HG03175 (cell line): ENCODE measurements at regions not wholly inside any gene's neighbourhood (a gene's known extent, or its start where the extent isn't known, plus 50 kb on each side); places are given as distances from the start of the nearest gene placed in this dataset.
"Not testable (repeated sequence)": the region's sequence is repeated elsewhere in the genome, so short reads cannot be mapped to it uniquely, and the experiment has no call there.

Experiments used
- ATAC-seq: cut with Tn5 transposase; IDR thresholded peaks from one replicate; pipeline ENCODE4 v1.9.1; 2021; ENCODE audit warnings: mild to moderate bottlenecking, moderate library complexity; ENCODE audit not compliant: unreplicated experiment

GRCh38 chr16:16559179-16559740, 180.3 kb downstream of the NPIPA7 start:
- not testable (repeated sequence) for ATAC-seq

DNA sequence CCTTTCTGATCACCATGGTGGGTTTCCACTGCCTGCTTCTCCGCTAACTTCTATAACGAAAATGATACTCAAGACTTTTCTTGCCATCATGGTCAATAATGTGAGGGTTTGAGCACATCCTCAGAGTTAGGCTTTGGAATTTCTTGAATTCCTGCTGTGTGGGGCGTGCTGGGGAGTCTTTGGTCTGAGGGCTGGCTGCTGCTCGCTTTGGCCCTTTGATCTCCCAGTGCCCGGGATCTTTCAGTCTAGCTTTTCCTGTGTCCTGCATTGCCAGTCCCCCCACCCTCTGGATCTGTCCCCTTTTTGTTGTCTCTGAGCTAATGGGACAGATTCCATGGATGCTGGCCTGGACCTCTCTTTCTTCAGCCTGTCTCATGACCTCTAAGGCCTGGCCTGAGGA, 182.6 kb downstream of the NPIPA7 start:
- ATAC-seq: not testable (repeated sequence)

- not testable (repeated sequence) for ATAC-seq
Measured at GRCh38 chr16:16563962-16564361, 185.0 kb downstream of the NPIPA7 start.

- ATAC-seq: not testable (repeated sequence)
Measured at GRCh38 chr16:16565326-16565725, 186.4 kb downstream of the NPIPA7 start.

DNA sequence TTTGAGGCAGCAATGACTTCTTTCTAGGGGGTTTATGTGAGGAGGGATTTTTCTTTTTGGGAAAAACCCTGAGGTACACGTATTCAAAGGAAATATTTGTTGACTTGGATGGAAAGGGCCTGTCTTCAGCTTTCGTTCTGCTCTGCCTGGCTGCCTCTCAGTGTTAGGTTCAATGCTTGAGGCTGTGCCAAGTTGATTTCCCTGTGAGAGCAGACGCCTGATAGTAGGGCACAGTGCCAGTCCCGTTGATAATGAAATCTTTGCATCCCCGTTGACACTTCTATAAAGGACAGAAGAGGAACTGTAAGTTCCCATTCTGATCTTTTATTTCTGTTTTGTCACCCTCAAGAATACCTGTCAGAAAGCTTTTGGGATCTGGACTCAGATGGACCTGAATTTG, 191.1 kb downstream of the NPIPA7 start:
- not testable (repeated sequence) for ATAC-seq

DNA sequence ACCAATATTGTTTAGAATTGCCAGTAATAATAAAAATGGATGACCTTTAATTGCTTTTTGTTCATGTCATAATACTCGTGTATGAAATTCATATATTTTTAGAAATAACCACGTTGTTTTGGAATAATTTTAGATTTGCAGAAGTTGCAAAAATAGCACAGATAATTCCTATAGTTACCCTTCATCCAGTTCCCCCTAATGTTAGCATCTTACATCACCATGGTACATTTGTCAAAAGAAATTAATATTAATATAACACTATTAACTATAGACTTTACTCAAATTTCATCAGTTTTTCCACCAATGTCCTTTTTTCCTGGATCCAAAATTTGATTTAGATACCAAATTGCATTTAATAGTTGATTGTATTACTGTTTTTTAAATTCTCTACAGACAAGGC, 191.9 kb downstream of the NPIPA7 start:
- not testable (repeated sequence) for ATAC-seq

DNA sequence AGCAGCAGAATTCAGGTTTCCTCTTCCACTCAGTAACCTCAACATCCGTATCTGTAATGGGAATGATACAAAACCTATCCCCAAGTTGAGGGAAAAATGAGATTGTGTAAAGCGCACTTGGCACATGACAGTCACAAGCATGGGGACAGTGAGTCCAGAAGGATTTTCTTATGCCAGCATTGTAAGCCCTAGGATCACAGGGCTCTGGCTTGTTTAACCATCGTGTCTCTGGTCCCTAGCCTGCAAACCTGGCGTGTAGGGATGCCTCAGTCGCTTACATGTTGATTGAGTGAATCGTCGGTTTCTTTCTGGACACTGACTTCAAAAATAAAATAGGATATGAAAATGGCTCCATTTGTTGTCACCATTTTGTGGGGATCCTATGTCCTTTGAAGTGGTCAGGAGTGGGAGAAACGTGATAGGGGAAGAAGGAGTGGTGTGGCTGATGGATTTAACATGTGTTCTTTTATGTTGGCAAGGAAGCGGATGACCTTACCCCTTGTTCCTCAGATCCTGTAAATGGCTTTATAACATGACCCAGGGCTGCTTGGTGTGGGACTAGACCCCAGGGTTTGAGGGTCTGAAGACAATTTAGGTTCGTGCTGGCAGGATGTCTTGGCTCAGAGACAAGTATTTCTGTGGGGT, 193.3 kb downstream of the NPIPA7 start:
- not testable (repeated sequence) for ATAC-seq

- ATAC-seq: not testable (repeated sequence)
Measured at GRCh38 chr16:16577062-16577461, 198.1 kb downstream of the NPIPA7 start.

DNA sequence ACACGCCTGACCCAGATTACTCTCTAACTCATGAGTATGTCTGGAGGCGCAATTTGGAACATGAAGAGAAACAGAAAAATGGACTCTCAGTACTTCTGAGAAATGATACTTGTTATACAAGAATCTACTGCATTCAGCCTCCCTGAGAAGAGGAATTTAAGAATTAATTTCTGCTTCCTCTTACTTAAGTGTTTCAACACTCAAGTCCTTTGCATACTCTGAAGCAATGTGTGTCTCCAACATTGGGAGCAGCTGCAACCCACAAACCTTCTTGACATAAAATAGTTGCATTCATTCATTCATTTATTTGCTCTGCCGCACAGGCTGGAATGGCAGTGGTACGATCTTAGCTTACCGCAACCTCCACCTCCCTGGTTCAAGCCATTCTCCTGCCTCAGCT, 199.8 kb downstream of the NPIPA7 start:
- no peak for ATAC-seq

- not testable (repeated sequence) for ATAC-seq
Measured at GRCh38 chr16:16582916-16583315, 204.0 kb downstream of the NPIPA7 start.

GRCh38 chr16:16586073-16586651, 207.2 kb downstream of the NPIPA7 start:
- ATAC-seq: not testable (repeated sequence)

GRCh38 chr16:16586969-16587368, 208.0 kb downstream of the NPIPA7 start:
- ATAC-seq: not testable (repeated sequence)

DNA sequence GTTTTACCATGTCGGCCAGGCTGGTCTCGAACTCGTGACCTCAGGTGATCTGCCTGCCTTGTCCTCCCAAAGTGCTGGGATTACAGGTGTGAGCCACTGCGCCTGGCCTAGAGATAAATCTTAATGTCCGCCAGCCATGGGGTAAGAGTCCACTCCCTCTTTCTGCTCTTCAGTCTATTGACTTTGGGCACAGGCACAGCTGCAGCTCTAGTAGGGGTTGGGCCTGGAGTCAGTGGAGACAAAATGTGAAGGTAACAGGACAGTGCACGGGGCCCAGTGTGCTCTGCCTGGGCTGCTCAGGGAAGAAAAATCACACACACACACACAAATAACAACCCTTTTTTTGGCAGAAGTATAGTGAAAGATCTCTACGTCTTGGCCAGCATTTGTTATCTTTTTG, 209.5 kb downstream of the NPIPA7 start:
- not testable (repeated sequence) for ATAC-seq

- ATAC-seq: not testable (repeated sequence)
Measured at GRCh38 chr16:16590654-16591318, 211.8 kb downstream of the NPIPA7 start.

DNA sequence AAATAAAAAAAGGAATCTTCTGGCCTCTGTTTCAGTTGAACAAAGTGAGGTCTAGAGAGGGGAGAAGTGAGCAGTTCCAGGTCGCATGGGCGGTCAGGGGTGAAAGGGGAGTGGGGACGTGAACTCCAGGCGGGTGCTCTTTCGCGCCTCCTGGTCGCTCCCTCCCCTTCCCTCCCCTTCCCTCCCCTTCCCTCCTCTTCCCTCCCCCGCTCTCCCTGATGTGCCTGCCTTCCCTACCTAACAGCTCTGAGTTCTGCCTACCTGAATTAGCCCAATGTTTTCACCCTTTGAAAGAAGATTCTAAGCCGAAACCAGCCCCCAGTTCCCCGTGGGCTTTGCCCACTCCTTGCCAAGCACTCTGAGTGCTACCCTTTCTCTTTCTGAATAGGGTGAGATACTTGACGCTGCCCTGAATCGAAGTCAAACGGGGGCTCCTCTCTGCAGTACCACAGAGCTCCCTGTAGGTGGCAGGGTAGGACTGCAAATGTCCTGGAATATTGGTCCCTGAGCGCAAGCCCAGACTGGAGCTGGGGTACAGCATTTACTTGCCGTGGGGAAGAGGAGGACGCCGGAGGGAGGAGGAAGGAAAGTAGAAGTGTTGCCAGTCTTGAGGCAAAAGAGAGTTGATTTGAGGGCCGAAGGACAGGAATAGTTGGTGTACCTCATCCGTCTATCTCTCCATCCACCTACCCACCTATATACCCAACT, 214.4 kb downstream of the NPIPA7 start:
- ATAC-seq: not testable (repeated sequence)

GRCh38 chr16:16595029-16595718, 216.2 kb downstream of the NPIPA7 start:
- peak; percentile 41 for ATAC-seq

GRCh38 chr16:16601239-16601638, 222.3 kb downstream of the NPIPA7 start:
- not testable (repeated sequence) for ATAC-seq

GRCh38 chr16:16607401-16608082, 228.6 kb downstream of the NPIPA7 start:
- not testable (repeated sequence) for ATAC-seq

GRCh38 chr16:16609627-16610026, 230.7 kb downstream of the NPIPA7 start:
- ATAC-seq: not testable (repeated sequence)
